ENCODE measurements at regions not wholly inside any gene's neighbourhood (a gene's known extent, or its start where the extent isn't known, plus 50 kb on each side); places are given as distances from the start of the nearest gene placed in this dataset.
A peak's percentile ranks its signal among the peaks of the same experiment; 100 is the strongest.

DNA sequence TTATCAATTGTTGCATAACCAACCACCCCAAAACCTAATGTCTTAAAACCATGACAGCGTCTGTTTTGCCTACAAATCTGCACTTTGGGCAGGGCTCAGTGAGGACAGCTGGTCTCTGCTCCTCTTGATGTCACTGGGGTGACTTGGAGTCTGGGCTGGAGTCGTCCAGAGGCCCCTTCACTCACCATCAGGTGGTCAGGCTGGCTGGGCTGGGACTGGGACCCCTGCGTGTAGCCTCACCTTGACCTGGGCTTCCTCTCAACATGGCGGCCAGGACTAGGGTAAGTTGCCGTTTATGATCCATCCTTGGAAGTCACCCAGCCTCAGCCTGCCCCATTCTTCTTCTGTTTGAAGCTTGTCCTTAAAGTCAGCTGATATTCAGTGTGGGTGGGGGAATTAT is 116.8 kb upstream of the NKX1-1 start:
- WGBS (ENCODE audit: insufficient coverage, low coverage, missing lambda C conversion rate): 9% methylated on average over 5 of the region's 5 CpGs
- Histone ChIP-seq H3K4me1 (replicated peaks in 1 of 2; ENCODE audit: control insufficient read depth in 2 of 2, insufficient read depth in 2 of 2, low read length in 2 of 2) (peaks cover 4 to 37% of the 10 kb centered on the region in 2 experiments), H3K4me3 (no peak overlapping the region), H4K20me1 (replicated peaks; ENCODE audit: control insufficient read depth, insufficient read depth, low read length) (no peaks in the 10 kb centered on the region), H3K79me2 (ENCODE audit: control insufficient read depth, insufficient read depth, low read length) (no peaks in the 10 kb centered on the region), H3K9ac (ENCODE audit: insufficient read depth in 1 of 2, low read depth in 2 of 2, low read length in 2 of 2) (no peak overlapping the region), H3K36me3 (ENCODE audit: control insufficient read depth, insufficient read depth, low read length) (no peaks in the 10 kb centered on the region), H3K27me3 (ENCODE audit: control insufficient read depth in 2 of 2, insufficient read depth in 2 of 2, low read length in 2 of 2) (peaks cover 19 to 47% of the 10 kb centered on the region in 2 experiments), H3K4me2 (ENCODE audit: insufficient read depth, low read length) (no peak overlapping the region), H3K9me3 (replicated peaks; ENCODE audit: control insufficient read depth, insufficient read depth, low read depth, low read length) (no peaks in the 10 kb centered on the region), H2AFZ (ENCODE audit: low read depth, low read length) (no peak overlapping the region), H3K9me1 (ENCODE audit: control insufficient read depth, insufficient read depth, low read length) (no peaks in the 10 kb centered on the region), H3K27ac (ENCODE audit: extremely low read depth, low read depth, low read length) (no peak overlapping the region)
- FAIRE-seq (no peak), DNase-seq (ENCODE audit: extremely low read depth in 1 of 4, low spot score in 3 of 4) (no peak), ATAC-seq (no peak)
- TF ChIP-seq CXXC5 (CRISPR knock-in tag; IDR thresholded peaks at IDR 0.05) (no peak), EHMT2 (IDR thresholded peaks at IDR 0.05) (no peak), SRSF9 (IDR thresholded peaks at IDR 0.05; ENCODE audit: borderline replicate concordance, low read depth, low read length) (no peak), PRPF4 (IDR thresholded peaks at IDR 0.05; ENCODE audit: insufficient read depth, low read depth, low read length, poor library complexity, severe bottlenecking) (no peak), YY1 (IDR thresholded peaks at IDR 0.05; ENCODE audit: borderline replicate concordance in 1 of 3, control insufficient read depth in 1 of 3, extremely low read depth in 1 of 3, insufficient read depth in 3 of 3, insufficient read length in 1 of 3, insufficient replicate concordance in 2 of 3, low read depth in 1 of 3, low read length in 2 of 3) (peak in 1 of 3 experiments; percentile 50)
- TF ChIP-seq, protein P1, sequence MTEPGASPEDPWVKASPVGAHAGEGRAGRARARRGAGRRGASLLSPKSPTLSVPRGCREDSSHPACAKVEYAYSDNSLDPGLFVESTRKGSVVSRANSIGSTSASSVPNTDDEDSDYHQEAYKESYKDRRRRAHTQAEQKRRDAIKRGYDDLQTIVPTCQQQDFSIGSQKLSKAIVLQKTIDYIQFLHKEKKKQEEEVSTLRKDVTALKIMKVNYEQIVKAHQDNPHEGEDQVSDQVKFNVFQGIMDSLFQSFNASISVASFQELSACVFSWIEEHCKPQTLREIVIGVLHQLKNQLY (CRISPR knock-in tag; conservative IDR thresholded peaks at IDR 0.05): no peak
- TF ChIP-seq, protein P2, sequence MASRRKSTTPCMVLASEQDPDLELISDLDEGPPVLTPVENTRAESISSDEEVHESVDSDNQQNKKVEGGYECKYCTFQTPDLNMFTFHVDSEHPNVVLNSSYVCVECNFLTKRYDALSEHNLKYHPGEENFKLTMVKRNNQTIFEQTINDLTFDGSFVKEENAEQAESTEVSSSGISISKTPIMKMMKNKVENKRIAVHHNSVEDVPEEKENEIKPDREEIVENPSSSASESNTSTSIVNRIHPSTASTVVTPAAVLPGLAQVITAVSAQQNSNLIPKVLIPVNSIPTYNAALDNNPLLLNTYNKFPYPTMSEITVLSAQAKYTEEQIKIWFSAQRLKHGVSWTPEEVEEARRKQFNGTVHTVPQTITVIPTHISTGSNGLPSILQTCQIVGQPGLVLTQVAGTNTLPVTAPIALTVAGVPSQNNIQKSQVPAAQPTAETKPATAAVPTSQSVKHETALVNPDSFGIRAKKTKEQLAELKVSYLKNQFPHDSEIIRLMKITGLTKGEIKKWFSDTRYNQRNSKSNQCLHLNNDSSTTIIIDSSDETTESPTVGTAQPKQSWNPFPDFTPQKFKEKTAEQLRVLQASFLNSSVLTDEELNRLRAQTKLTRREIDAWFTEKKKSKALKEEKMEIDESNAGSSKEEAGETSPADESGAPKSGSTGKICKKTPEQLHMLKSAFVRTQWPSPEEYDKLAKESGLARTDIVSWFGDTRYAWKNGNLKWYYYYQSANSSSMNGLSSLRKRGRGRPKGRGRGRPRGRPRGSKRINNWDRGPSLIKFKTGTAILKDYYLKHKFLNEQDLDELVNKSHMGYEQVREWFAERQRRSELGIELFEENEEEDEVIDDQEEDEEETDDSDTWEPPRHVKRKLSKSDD (conservative IDR thresholded peaks at IDR 0.05; ENCODE audit: low read length): no peak
- no TSS peak for BruUV-seq (replicated peaks)
- POLR2A ChIA-PET: interaction anchor here (0.6 kb wide), 2 partner anchors 10 to 484 kb away, joined by 3 read pairs; no protein-coding TSS in a partner anchor
- in situ Hi-C loops (cut with MboI) (no loop called here), intact Hi-C loops (cut with micrococcal nuclease) (no loop called here)
- CTCF ChIA-PET (ENCODE audit: low intra/inter-chr PET ratio): no interaction called here

All from K562 (cell line).